HUES6 (cell line): ENCODE measurements at regions not wholly inside any gene's neighbourhood (a gene's known extent, or its start where the extent isn't known, plus 50 kb on each side); places are given as distances from the start of the nearest gene placed in this dataset.

Source experiments
- H3K27ac ChIP-seq: 2 replicates; pipeline ENCODE4 v1.7.0; 2013; ENCODE audit warnings: low read depth, mild to moderate bottlenecking, low read length, inconsistent platforms
- H3K27me3 ChIP-seq: 2 replicates; pipeline ENCODE4 v1.6.1; 2013; ENCODE audit warnings: low read length; ENCODE audit not compliant: control insufficient read depth, insufficient read depth
- H3K36me3 ChIP-seq: 2 replicates; pipeline ENCODE4 v1.6.1; 2013; ENCODE audit warnings: low read length; ENCODE audit not compliant: control insufficient read depth, insufficient read depth
- H3K4me1 ChIP-seq: 2 replicates; pipeline ENCODE4 v1.6.1; 2013; ENCODE audit warnings: low read length; ENCODE audit not compliant: control insufficient read depth, insufficient read depth
- H3K4me3 ChIP-seq: 2 replicates; pipeline ENCODE4 v1.5.1; 2013; ENCODE audit warnings: low read depth, low read length
- H3K9ac ChIP-seq: one replicate; pipeline ENCODE4 v1.6.1; 2013; ENCODE audit warnings: mild to moderate bottlenecking, low read length
- H3K9me3 ChIP-seq: 2 replicates; pipeline ENCODE4 v1.6.1; 2013; ENCODE audit warnings: low read depth, low read length; ENCODE audit not compliant: control insufficient read depth, insufficient read depth

- Histone ChIP-seq H3K4me3 (no peak overlapping the region), H3K4me1 (peaks cover 6% of the 10 kb centered on the region; the same call in 1 of the 2 replicates), H3K27me3 (no peaks in the 10 kb centered on the region), H3K27ac (no peak overlapping the region), H3K9ac (no peak overlapping the region), H3K36me3 (no peaks in the 10 kb centered on the region), H3K9me3 (no peaks in the 10 kb centered on the region)
These were observed 866.0 kb downstream of the BRD1 start for GRCh38 chr22:48961705-48962104.

DNA sequence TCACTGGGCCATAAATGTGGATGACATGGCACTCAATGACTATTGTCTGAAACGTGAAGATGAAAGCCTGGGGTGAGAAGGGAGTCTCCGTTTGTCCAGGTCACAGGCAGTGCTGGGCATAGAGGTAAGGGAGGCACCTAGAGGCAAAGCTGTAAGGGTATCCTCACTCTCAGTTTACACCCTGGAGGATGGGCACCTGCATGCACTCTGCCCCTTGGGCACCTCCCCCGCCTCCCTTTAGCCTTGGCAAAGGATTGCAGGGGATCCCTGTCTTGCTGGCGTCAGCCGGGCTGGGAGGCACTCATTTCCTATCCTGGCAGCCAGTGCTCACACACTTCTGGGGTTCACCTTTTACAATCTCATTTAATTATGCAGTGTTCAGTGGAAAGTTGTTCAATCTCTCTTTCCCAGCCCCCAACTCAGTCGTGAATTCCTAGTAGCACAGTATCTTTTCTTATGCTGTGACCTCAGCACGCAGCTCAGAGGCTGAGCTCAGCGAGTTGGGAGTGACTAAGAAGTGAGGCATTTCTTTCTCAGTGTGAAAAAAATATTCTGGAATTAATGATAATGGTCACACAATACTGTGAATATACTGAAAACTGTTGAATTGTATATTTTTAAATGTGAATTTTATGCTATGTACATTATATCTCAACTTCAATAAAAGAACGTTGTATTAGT is 866.6 kb downstream of the BRD1 start:
- Histone ChIP-seq H3K4me1 (peaks cover 6% of the 10 kb centered on the region; the same call in 1 of the 2 replicates), H3K27me3 (no peaks in the 10 kb centered on the region), H3K9me3 (no peaks in the 10 kb centered on the region), H3K4me3 (no peak overlapping the region), H3K36me3 (no peaks in the 10 kb centered on the region), H3K27ac (no peak overlapping the region), H3K9ac (no peak overlapping the region)

DNA sequence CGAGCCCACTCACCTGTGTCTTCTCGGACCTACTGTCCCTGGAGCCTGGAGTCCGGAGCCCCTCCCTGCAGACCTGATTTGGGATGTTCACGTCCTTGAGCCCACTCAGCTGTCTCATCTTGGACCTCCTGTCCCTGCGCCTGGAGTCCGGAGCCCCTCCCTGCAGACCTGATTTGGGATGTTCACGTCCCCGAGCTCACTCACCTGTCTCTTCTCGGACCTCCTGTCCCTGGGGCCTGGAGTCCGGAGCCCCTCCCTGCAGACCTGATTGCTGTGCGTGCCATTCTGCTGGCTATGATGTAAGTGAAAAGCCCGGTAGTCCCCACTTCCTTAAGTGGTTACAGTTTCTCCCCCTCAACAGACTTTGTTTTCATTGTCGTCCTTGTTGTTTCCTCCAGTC is 867.1 kb downstream of the BRD1 start:
- no peak overlapping the region for H3K27ac ChIP-seq
- no peaks in the 10 kb centered on the region for H3K27me3 ChIP-seq
- peaks cover 6% of the 10 kb centered on the region; the same call in 1 of the 2 replicates for H3K4me1 ChIP-seq
- no peaks in the 10 kb centered on the region for H3K36me3 ChIP-seq
- H3K9ac ChIP-seq, result no peak overlapping the region
- no peaks in the 10 kb centered on the region for H3K9me3 ChIP-seq
- no peak overlapping the region for H3K4me3 ChIP-seq

- no peak overlapping the region for H3K27ac ChIP-seq
- H3K27me3 ChIP-seq, result no peaks in the 10 kb centered on the region
- no peaks in the 10 kb centered on the region for H3K9me3 ChIP-seq
- H3K4me3 ChIP-seq, result no peak overlapping the region
- H3K36me3 ChIP-seq, result no peaks in the 10 kb centered on the region
- peaks cover 6% of the 10 kb centered on the region; the same call in 1 of the 2 replicates for H3K4me1 ChIP-seq
- no peak overlapping the region for H3K9ac ChIP-seq
These were observed 868.2 kb downstream of the BRD1 start for GRCh38 chr22:48959496-48959895.

GRCh38 chr22:48957987-48958321 is 869.7 kb downstream of the BRD1 start:
- Histone ChIP-seq H3K9me3 (peaks cover 2% of the 10 kb centered on the region; the same call in 1 of the 2 replicates), H3K4me3 (no peak overlapping the region), H3K4me1 (peaks cover 6% of the 10 kb centered on the region; the same call in 1 of the 2 replicates), H3K27me3 (peaks cover 3% of the 10 kb centered on the region; the same call in 1 of the 2 replicates), H3K36me3 (no peaks in the 10 kb centered on the region), H3K9ac (no peak overlapping the region), H3K27ac (no peak overlapping the region)

DNA sequence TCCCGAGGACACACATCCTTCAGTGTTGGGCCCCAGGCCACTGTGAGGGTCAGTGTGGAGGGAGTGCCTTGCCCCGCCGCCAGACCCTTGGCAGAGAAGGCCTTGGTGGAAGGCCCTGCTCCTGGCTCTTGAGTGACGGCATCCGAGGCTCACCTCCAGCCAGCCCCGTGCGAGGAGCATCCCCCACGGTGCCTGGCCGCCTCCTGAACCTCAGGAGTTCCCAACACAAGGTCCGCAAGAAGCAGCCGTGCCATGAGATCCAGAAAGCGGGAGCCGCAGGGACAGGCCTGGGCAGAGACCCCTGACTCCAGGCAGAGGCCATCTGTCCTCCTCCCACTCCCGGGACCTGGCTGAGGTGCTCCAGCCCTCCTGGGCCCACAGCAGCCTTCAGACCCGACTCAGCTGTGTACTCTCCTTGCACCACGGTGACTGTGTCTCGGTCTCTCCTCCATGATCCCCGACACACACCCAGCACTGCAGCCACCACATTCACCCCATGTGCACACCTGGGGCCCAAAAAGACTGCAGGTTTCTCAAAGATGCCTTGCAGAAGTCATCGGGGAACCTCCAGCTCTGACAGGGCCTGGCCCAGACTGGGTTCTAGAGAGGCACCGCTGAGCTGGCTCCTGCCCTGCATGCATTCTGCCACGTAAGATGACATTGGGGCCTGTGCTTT is 870.2 kb downstream of the BRD1 start:
- Histone ChIP-seq H3K27me3 (peaks cover 3% of the 10 kb centered on the region; the same call in 1 of the 2 replicates), H3K4me3 (no peak overlapping the region)

DNA sequence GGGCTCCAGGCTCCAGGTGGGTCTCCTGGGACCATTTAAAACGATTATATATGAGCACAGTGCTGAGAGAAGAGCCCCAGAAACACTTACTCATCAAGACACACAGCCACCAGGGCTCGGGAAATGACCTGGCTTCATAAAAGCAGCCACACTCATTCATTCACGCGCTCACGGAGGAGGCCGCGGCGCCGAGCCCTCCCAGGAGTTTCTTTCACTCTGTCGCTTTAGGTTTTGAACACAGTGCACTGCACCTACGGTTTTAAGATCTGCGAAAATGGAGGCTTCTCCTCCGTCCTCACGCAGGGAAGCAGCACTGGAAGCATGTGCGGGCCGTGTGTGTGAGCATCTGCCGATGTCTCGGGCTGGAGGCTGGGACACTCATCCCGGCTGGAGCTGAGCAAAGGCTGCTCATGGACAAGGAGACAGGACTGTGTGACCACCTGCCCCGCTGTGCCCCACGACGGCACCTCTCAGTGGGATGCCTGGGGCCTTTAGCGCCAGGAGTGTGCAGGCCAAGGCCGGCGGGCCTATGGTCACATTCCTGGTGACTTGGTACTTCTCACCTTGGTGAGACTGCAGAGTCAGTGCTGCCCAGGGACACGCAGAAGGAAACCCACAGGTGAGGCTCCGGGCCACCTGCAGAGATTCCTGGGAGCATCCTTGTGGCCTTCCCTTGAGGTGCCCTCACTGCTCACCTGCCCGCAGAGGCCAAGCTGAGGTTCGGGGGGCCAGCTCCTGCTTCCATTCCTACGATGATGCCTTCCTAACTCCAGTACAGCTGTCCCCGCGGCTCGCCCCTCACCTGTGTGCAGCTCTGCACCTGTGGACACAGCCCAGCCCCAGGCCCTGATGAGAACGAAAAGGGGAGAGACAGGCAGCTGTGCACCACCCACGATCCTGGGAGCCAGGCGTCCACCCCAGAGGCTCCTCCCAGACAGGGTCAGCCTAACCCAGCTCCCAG is 872.0 kb downstream of the BRD1 start:
- peaks cover 5% of the 10 kb centered on the region; the same call in 1 of the 2 replicates for H3K9me3 ChIP-seq
- H3K27ac ChIP-seq, result no peak overlapping the region
- H3K4me1 ChIP-seq, result 0 out of 2 replicates have a peak, but pooled peaks cover under 1% of the 10 kb centered on the region
- H3K36me3 ChIP-seq, result no peaks in the 10 kb centered on the region
- no peak overlapping the region for H3K4me3 ChIP-seq
- peaks cover 3% of the 10 kb centered on the region; the same call in 1 of the 2 replicates for H3K27me3 ChIP-seq
- no peak overlapping the region for H3K9ac ChIP-seq

More for the DNA sequence above, 870.2 kb downstream of the BRD1 start:
- Histone ChIP-seq H3K4me1 (peaks cover 6% of the 10 kb centered on the region; the same call in 1 of the 2 replicates), H3K9me3 (peaks cover 2% of the 10 kb centered on the region; the same call in 1 of the 2 replicates), H3K36me3 (no peaks in the 10 kb centered on the region), H3K27ac (no peak overlapping the region), H3K9ac (no peak overlapping the region)

GRCh38 chr22:48954781-48955311 is 872.8 kb downstream of the BRD1 start:
- Histone ChIP-seq H3K27me3 (peaks cover 3% of the 10 kb centered on the region; the same call in 1 of the 2 replicates), H3K4me1 (no peaks in the 10 kb centered on the region), H3K4me3 (no peak overlapping the region), H3K36me3 (no peaks in the 10 kb centered on the region), H3K27ac (no peak overlapping the region), H3K9me3 (peaks cover 5% of the 10 kb centered on the region; the same call in 1 of the 2 replicates), H3K9ac (no peak overlapping the region)

DNA sequence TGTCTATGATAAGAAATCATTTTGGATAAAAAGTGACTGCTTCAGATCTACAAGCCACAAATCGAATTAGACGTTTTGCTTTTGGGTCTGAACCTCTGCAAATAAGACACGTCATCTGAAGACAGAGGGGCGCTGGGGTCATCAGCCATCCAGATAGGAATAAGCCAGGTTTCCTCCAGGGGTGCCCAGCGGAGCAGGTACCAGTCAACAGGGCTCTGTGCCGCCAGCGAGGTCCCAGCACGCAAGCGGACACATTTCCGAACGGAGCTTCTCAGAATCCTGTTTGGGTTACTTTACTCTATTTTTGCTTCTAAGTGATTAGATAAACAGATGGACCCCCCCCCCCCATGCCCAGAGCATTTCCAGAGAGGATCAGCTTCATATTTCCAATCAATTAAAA is 873.8 kb downstream of the BRD1 start:
- Histone ChIP-seq H3K4me3 (no peak overlapping the region), H3K9ac (no peak overlapping the region), H3K36me3 (no peaks in the 10 kb centered on the region), H3K9me3 (peaks cover 5% of the 10 kb centered on the region; the same call in 1 of the 2 replicates), H3K27ac (no peak overlapping the region), H3K27me3 (peaks cover 3% of the 10 kb centered on the region; the same call in 1 of the 2 replicates), H3K4me1 (no peaks in the 10 kb centered on the region)

- H3K4me3 ChIP-seq, result no peak overlapping the region
- peaks cover 5% of the 10 kb centered on the region; the same call in 1 of the 2 replicates for H3K9me3 ChIP-seq
These were observed 874.5 kb downstream of the BRD1 start for GRCh38 chr22:48953103-48953720.

More at GRCh38 chr22:48953103-48953720, 874.5 kb downstream of the BRD1 start:
- no peak overlapping the region for H3K27ac ChIP-seq
- H3K9ac ChIP-seq, result no peak overlapping the region
- H3K4me1 ChIP-seq, result no peaks in the 10 kb centered on the region
- H3K27me3 ChIP-seq, result peaks cover 3% of the 10 kb centered on the region; the same call in 1 of the 2 replicates
- H3K36me3 ChIP-seq, result no peaks in the 10 kb centered on the region
